ENCODE measurements at regions not wholly inside any gene's neighbourhood (a gene's known extent, or its start where the extent isn't known, plus 50 kb on each side); places are given as distances from the start of the nearest gene placed in this dataset.

- no peak for DNase-seq
- Mint-ChIP-seq H3K27me3 (ENCODE audit: insufficient read depth, unreplicated experiment) (no peaks in the 10 kb centered on the region), H3K36me3 (ENCODE audit: insufficient read depth, unreplicated experiment) (no peaks in the 10 kb centered on the region), H3K9me3 (ENCODE audit: unreplicated experiment) (no peaks in the 10 kb centered on the region), H3K27ac (ENCODE audit: unreplicated experiment) (no peak overlapping the region), H3K4me3 (ENCODE audit: unreplicated experiment) (no peak overlapping the region), H3K4me1 (ENCODE audit: low read depth, unreplicated experiment) (no peaks in the 10 kb centered on the region)
- H3K4me3 ChIP-seq (ENCODE audit: low read depth, low read length), result no peak overlapping the region
- ChIA-PET CTCF (no interaction called here), POLR2A (no interaction called here)
- H3K36me3 ChIP-seq (ENCODE audit: control insufficient read depth, insufficient read depth, low read length), result no peaks in the 10 kb centered on the region
- no peaks in the 10 kb centered on the region for H3K4me1 ChIP-seq
- BruUV-seq (replicated peaks), result no TSS peak
- intact Hi-C loops (cut with micrococcal nuclease; ENCODE audit: unreplicated experiment), result no loop called here
- H3K9me3 ChIP-seq, result no peaks in the 10 kb centered on the region
- TF ChIP-seq CTCF (IDR thresholded peaks at IDR 0.05; ENCODE audit: insufficient read depth in 1 of 2, low read depth in 1 of 2, low read length in 1 of 2, severe bottlenecking in 1 of 2, unreplicated experiment in 1 of 2), result no peak
- no peaks in the 10 kb centered on the region for H3K27me3 ChIP-seq (replicated peaks; ENCODE audit: control insufficient read depth, insufficient read depth, low read length)
Measured at GRCh38 chr1:80457409-80457808, 1343.3 kb upstream of the ADGRL2 start.

DNA sequence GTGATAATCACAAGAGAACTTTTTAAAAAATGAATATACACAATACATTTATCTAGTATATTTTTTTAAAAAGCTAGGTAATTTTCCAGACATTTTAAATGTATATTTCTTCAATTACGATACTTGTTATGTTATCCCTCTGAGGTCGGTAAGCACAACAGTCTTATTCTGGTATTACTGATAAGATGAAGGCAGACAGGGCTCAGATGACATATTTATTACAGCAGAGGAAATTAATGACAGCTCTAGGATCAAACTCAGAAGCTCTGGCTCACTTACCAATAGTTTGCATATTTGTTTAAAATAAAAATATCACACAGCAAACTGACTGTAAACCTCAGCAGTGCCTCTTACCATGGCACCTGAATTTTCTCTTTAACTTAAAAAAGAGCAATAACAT, 1347.0 kb upstream of the ADGRL2 start:
- H3K36me3 ChIP-seq (ENCODE audit: control insufficient read depth, insufficient read depth, low read length), result no peaks in the 10 kb centered on the region
- Mint-ChIP-seq H3K4me1 (ENCODE audit: low read depth, unreplicated experiment) (no peaks in the 10 kb centered on the region), H3K27me3 (ENCODE audit: insufficient read depth, unreplicated experiment) (peaks cover 3% of the 10 kb centered on the region), H3K4me3 (ENCODE audit: unreplicated experiment) (no peak overlapping the region), H3K36me3 (ENCODE audit: insufficient read depth, unreplicated experiment) (no peaks in the 10 kb centered on the region), H3K9me3 (ENCODE audit: unreplicated experiment) (no peaks in the 10 kb centered on the region), H3K27ac (ENCODE audit: unreplicated experiment) (no peak overlapping the region)
- H3K9me3 ChIP-seq, result no peaks in the 10 kb centered on the region
- ChIA-PET CTCF (no interaction called here), POLR2A (no interaction called here)
- H3K27me3 ChIP-seq (replicated peaks; ENCODE audit: control insufficient read depth, insufficient read depth, low read length), result no peaks in the 10 kb centered on the region
- no peak for TF ChIP-seq CTCF (IDR thresholded peaks at IDR 0.05; ENCODE audit: insufficient read depth in 1 of 2, low read depth in 1 of 2, low read length in 1 of 2, severe bottlenecking in 1 of 2, unreplicated experiment in 1 of 2)
- no peak overlapping the region for H3K4me3 ChIP-seq (ENCODE audit: low read depth, low read length)
- no peak for DNase-seq
- H3K4me1 ChIP-seq, result no peaks in the 10 kb centered on the region
- intact Hi-C loops (cut with micrococcal nuclease; ENCODE audit: unreplicated experiment), result no loop called here
- BruUV-seq (replicated peaks), result no TSS peak

GRCh38 chr1:80450711-80451110, 1350.0 kb upstream of the ADGRL2 start:
- intact Hi-C loops (cut with micrococcal nuclease; ENCODE audit: unreplicated experiment), result no loop called here
- Histone ChIP-seq H3K9me3 (no peaks in the 10 kb centered on the region), H3K27me3 (replicated peaks; ENCODE audit: control insufficient read depth, insufficient read depth, low read length) (no peaks in the 10 kb centered on the region), H3K36me3 (ENCODE audit: control insufficient read depth, insufficient read depth, low read length) (no peaks in the 10 kb centered on the region), H3K4me1 (no peaks in the 10 kb centered on the region), H3K4me3 (ENCODE audit: low read depth, low read length) (no peak overlapping the region)
- H3K4me3 Mint-ChIP-seq (ENCODE audit: unreplicated experiment), result no peak overlapping the region
- H3K27me3 Mint-ChIP-seq (ENCODE audit: insufficient read depth, unreplicated experiment), result peaks cover 3% of the 10 kb centered on the region
- no peaks in the 10 kb centered on the region for H3K4me1 Mint-ChIP-seq (ENCODE audit: low read depth, unreplicated experiment)
- ChIA-PET CTCF (no interaction called here), POLR2A (no interaction called here)
- H3K36me3 Mint-ChIP-seq (ENCODE audit: insufficient read depth, unreplicated experiment), result no peaks in the 10 kb centered on the region
- BruUV-seq (replicated peaks), result no TSS peak
- no peak for TF ChIP-seq CTCF (IDR thresholded peaks at IDR 0.05; ENCODE audit: insufficient read depth in 1 of 2, low read depth in 1 of 2, low read length in 1 of 2, severe bottlenecking in 1 of 2, unreplicated experiment in 1 of 2)
- no peak overlapping the region for H3K27ac Mint-ChIP-seq (ENCODE audit: unreplicated experiment)
- DNase-seq, result no peak
- H3K9me3 Mint-ChIP-seq (ENCODE audit: unreplicated experiment), result no peaks in the 10 kb centered on the region

Data from Caco-2 (cell line).